Panc1 (cell line): ENCODE measurements at regions not wholly inside any gene's neighbourhood (a gene's known extent, or its start where the extent isn't known, plus 50 kb on each side); places are given as distances from the start of the nearest gene placed in this dataset.

ENCODE experiments used
- ATAC-seq: fragments of 200-7000 bp; cut with Tn5 transposase; 2 replicates; pipeline ENCODE4 v1.9.1; 2020; ENCODE audit warnings: mild to moderate bottlenecking, moderate library complexity
- BruUV-seq: library from RNA; stranded (reverse); fragments of 400-500 nt; replicated peaks from 2 replicates; lab custom pipeline; 2021; lab: Mats Ljungman, UMichigan
- CTCF ChIA-PET: fragments of 300-600 bp; sonication (Branson Sonifier 250); formaldehyde crosslinking; loops from one replicate; lab custom pipeline; 2022; ENCODE audit warnings: antibody characterized with exemption; lab: Charles Lee
- POLR2A ChIA-PET: fragments of 300-600 bp; sonication (Branson Sonifier 250); formaldehyde crosslinking; loops from one replicate; lab custom pipeline; 2022; ENCODE audit warnings: antibody characterized with exemption; lab: Charles Lee
- DNase-seq: peaks from one replicate; pipeline ENCODE4 v3.0.0-alpha.2; 2010; ENCODE audit warnings: low read depth, low spot score
- H3K27ac ChIP-seq: 2 replicates; pipeline ENCODE4 v1.5.1; 2011; ENCODE audit warnings: mild to moderate bottlenecking, low read length, inconsistent platforms
- H3K27me3 ChIP-seq: fragments of 200-500 bp; sonication (Bioruptor generic); 2 replicates; pipeline ENCODE4 v1.6.0; 2014; ENCODE audit warnings: low read length, inconsistent platforms; ENCODE audit not compliant: control insufficient read depth, insufficient read depth
- H3K36me3 ChIP-seq: fragments of 200-500 bp; sonication (Bioruptor generic); 2 replicates; pipeline ENCODE4 v1.5.1; 2014; ENCODE audit warnings: inconsistent platforms, mild to moderate bottlenecking, low read length, moderate library complexity; ENCODE audit not compliant: control insufficient read depth, insufficient read depth
- H3K4me1 ChIP-seq: 2 replicates; pipeline ENCODE4 v1.5.1; 2011; ENCODE audit warnings: inconsistent platforms, mild to moderate bottlenecking, low read length, moderate library complexity; ENCODE audit not compliant: control insufficient read depth, insufficient read depth
- H3K4me3 ChIP-seq, 2 experiments: 2 replicates each; pipeline ENCODE4 v1.5.1; 2011 to 2012; ENCODE audit warnings: low read depth in 2 of 2, low read length in 2 of 2, mild to moderate bottlenecking in 2 of 2, inconsistent platforms in 1 of 2, moderate library complexity in 1 of 2
- H3K9me3 ChIP-seq: fragments of 200-500 bp; sonication (Bioruptor generic); 2 replicates; pipeline ENCODE4 v1.5.1; 2014; ENCODE audit warnings: low read depth, mild to moderate bottlenecking, inconsistent platforms, low read length, moderate library complexity; ENCODE audit not compliant: control insufficient read depth, insufficient read depth
- CTCF ChIP-seq: fragments of 450-650 bp; IDR thresholded peaks from 2 replicates; pipeline ENCODE4 v1.5.1; 2017; ENCODE audit warnings: mild to moderate bottlenecking
- POLR2AphosphoS5 ChIP-seq: IDR thresholded peaks from 2 replicates; pipeline ENCODE4 v1.6.1; 2012; ENCODE audit warnings: mild to moderate bottlenecking, low read depth, low read length, moderate library complexity
- REST ChIP-seq, 2 experiments: IDR thresholded peaks; 2 replicates each; pipeline ENCODE4 v1.6.1; 2011 to 2012; ENCODE audit warnings: low read depth in 2 of 2, control low read depth in 1 of 2, low read length in 1 of 2, mild to moderate bottlenecking in 1 of 2, moderate library complexity in 1 of 2; ENCODE audit not compliant: insufficient read depth in 1 of 2
- SIN3A ChIP-seq: IDR thresholded peaks from 2 replicates; pipeline ENCODE4 v1.6.1; 2012; ENCODE audit warnings: low read depth, mild to moderate bottlenecking, low read length, moderate library complexity, borderline replicate concordance; ENCODE audit not compliant: insufficient read depth
- TCF7L2 ChIP-seq: IDR thresholded peaks from 2 replicates; pipeline ENCODE4 v1.6.1; 2011; ENCODE audit warnings: mild to moderate bottlenecking, low read depth, low read length, inconsistent platforms
- in situ Hi-C: cut with HindIII; loops from 2 replicates; pipeline ENCODE4 v1.10.0; 2016; ENCODE audit warnings: low sequenced_read_pairs, low pct_unique_long_range_greater_than_20kb
- intact Hi-C: fragments of 100-400 bp; cut with micrococcal nuclease; formaldehyde crosslinking; loops from one replicate; pipeline ENCODE4 v1.10.0; 2022; ENCODE audit not compliant: unreplicated experiment

- ChIA-PET POLR2A (no interaction called here), CTCF (no interaction called here)
- Histone ChIP-seq H3K4me3 (no peak overlapping the region), H3K27me3 (no peaks in the 10 kb centered on the region), H3K4me1 (peaks cover 4% of the 10 kb centered on the region; the same call in 1 of the 2 replicates), H3K27ac (no peak overlapping the region), H3K9me3 (no peaks in the 10 kb centered on the region), H3K36me3 (no peaks in the 10 kb centered on the region)
- ATAC-seq (no peak), DNase-seq (no peak)
- BruUV-seq: no TSS peak
- TF ChIP-seq SIN3A: no peak
- no peak for TF ChIP-seq POLR2AphosphoS5
- no peak for TF ChIP-seq TCF7L2
- no peak for TF ChIP-seq REST (IDR thresholded peaks at IDR 0.05; ENCODE audit: insufficient read depth in 1 of 2, low read depth in 2 of 2, low read length in 1 of 2)
- TF ChIP-seq CTCF: no peak
- intact Hi-C loops (loop anchor here (10.0 kb wide), 1 partner anchor 330 kb away; no protein-coding TSS in a partner anchor), in situ Hi-C loops (no loop called here)
These were observed 193.6 kb upstream of the RASSF8 start for GRCh38 chr12:25764892-25765291.

GRCh38 chr12:25767606-25768005, 190.9 kb upstream of the RASSF8 start:
- ChIA-PET POLR2A (interaction anchor here (0.7 kb wide), 1 partner anchor 347 kb away, joined by 3 read pairs; no protein-coding TSS in a partner anchor), CTCF (interaction anchor here (0.6 kb wide), 1 partner anchor 26 kb away, joined by 3 read pairs; no protein-coding TSS in a partner anchor)
- TF ChIP-seq POLR2AphosphoS5 (no peak), SIN3A (no peak), TCF7L2 (no peak), REST (IDR thresholded peaks at IDR 0.05; ENCODE audit: insufficient read depth in 1 of 2, low read depth in 2 of 2, low read length in 1 of 2) (no peak), CTCF (no peak)
- no peak for DNase-seq
- H3K4me3 ChIP-seq: no peak overlapping the region
- in situ Hi-C loops (no loop called here), intact Hi-C loops (loop anchor here (10.0 kb wide), 1 partner anchor 333 kb away; no protein-coding TSS in a partner anchor)
- peaks cover 4% of the 10 kb centered on the region; the same call in 1 of the 2 replicates for H3K4me1 ChIP-seq
- BruUV-seq: no TSS peak
- H3K9me3 ChIP-seq: no peaks in the 10 kb centered on the region
- H3K27me3 ChIP-seq: no peaks in the 10 kb centered on the region
- H3K27ac ChIP-seq: no peak overlapping the region
- ATAC-seq: no peak
- H3K36me3 ChIP-seq: no peaks in the 10 kb centered on the region
